Dendritic cell treated with granulocyte-macrophage colony-stimulating factor and Interleukin-4, amounts not matched to agents 40 ng/mL and 50 ng/mL, for 4 days (primary cell): ENCODE measurements at regions not wholly inside any gene's neighbourhood (a gene's known extent, or its start where the extent isn't known, plus 50 kb on each side); places are given as distances from the start of the nearest gene placed in this dataset.

Experiments
- H3K27ac Mint-ChIP-seq: one replicate; pipeline ENCODE4 v1.8.0; 2022; ENCODE audit warnings: mild to moderate bottlenecking, mixed read lengths
- H3K27me3 Mint-ChIP-seq: one replicate; pipeline ENCODE4 v1.8.0; 2022; ENCODE audit warnings: mild to moderate bottlenecking, mixed read lengths
- H3K36me3 Mint-ChIP-seq: one replicate; pipeline ENCODE4 v1.8.0; 2022; ENCODE audit warnings: low read depth, mixed read lengths
- H3K4me1 Mint-ChIP-seq: one replicate; pipeline ENCODE4 v1.8.0; 2022; ENCODE audit warnings: low read depth, mixed read lengths
- H3K4me3 Mint-ChIP-seq: one replicate; pipeline ENCODE4 v1.8.0; 2022; ENCODE audit warnings: mild to moderate bottlenecking, moderate library complexity, mixed read lengths
- H3K9me3 Mint-ChIP-seq: one replicate; pipeline ENCODE4 v1.8.0; 2022; ENCODE audit warnings: mixed read lengths
- intact Hi-C: fragments of 100-400 bp; cut with micrococcal nuclease; formaldehyde crosslinking; loops from one replicate; pipeline ENCODE4 v1.15.0; 2022

DNA sequence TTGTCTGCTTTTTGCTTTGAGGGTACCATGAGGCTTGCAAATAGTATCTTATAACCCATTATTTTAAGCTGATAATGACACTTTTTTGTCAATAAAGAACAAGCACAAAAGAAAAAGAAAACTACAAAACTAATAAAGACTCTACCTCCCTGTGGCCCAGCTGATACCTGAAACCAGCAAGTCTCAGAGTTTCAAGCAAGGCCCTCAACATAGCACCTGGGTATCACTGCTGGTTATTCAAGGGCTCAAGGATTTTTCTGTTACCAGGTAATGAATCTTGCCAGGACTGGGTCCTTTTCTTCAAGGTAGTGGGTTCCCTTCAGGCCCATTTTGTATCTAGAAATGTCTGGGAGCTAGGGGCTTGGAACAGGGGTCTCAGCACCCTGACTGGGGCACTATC lies 281.6 kb upstream of the C11orf87 start:
- Mint-ChIP-seq H3K4me3 (no peak overlapping the region), H3K9me3 (peaks cover 10% of the 10 kb centered on the region), H3K36me3 (no peaks in the 10 kb centered on the region), H3K27me3 (no peaks in the 10 kb centered on the region), H3K27ac (no peak overlapping the region), H3K4me1 (no peaks in the 10 kb centered on the region)
- intact Hi-C loops, result no loop called here

DNA sequence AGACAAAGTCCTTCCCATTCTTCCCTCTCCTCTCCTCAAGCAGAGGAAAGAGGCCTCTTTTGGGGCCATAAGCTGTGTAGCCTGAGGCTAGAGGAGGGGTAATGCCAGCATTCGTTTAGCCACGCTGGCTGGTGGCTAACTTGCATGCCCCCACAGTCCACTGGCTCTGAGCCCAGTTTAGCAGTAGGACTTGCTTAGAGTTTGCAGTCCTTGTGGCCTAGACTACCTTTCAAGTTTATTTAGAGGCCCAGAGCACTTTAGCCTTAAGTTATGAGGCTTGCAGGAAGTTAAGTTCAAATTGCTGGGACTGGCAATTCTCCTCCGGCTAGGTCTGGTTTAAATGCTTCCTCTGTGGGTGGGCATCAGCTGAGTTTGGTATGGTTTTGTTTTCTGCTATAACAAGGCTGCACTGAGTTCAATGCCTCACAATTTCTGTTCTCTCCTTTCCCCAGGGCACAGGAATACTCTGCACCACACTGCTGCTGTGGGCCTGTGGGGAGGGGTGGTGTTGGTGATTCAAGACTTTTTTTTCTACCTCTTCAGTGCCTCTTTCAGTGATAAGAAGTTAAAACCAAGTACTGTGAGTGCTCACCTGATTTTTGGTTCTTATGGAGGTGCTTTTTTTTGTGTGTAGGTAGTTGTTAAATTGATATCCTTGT lies 281.0 kb upstream of the C11orf87 start:
- H3K36me3 Mint-ChIP-seq, result no peaks in the 10 kb centered on the region
- H3K4me3 Mint-ChIP-seq, result no peak overlapping the region
- peaks cover 10% of the 10 kb centered on the region for H3K9me3 Mint-ChIP-seq
- no peak overlapping the region for H3K27ac Mint-ChIP-seq
- H3K4me1 Mint-ChIP-seq, result no peaks in the 10 kb centered on the region
- H3K27me3 Mint-ChIP-seq, result no peaks in the 10 kb centered on the region
- intact Hi-C loops, result no loop called here

GRCh38 chr11:109145287-109145686 lies 276.7 kb upstream of the C11orf87 start:
- Mint-ChIP-seq H3K9me3 (peaks cover 3% of the 10 kb centered on the region), H3K27ac (no peak overlapping the region), H3K36me3 (no peaks in the 10 kb centered on the region), H3K4me1 (no peaks in the 10 kb centered on the region), H3K4me3 (no peak overlapping the region), H3K27me3 (no peaks in the 10 kb centered on the region)
- intact Hi-C loops, result no loop called here

DNA sequence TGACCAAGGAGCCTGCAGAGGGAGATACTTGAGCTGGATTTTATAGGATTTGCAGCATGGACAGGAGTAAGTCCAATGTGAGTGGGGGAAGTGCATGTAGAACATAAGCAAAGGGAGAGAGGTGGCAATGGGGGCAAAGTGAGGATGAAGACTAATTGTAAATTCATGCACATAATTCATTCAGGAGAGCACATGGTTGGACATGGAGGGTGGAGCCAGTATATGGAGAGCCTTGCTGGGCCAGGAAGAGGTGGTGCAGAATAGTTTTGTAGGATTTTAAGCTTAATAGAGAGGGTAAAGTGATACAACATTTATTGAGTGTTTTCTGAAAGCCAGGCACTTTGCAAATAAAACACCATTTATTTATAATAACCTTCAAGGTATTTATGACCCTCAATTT lies 274.3 kb upstream of the C11orf87 start:
- intact Hi-C loops, result no loop called here
- Mint-ChIP-seq H3K27me3 (no peaks in the 10 kb centered on the region), H3K36me3 (no peaks in the 10 kb centered on the region), H3K27ac (no peak overlapping the region), H3K9me3 (no peaks in the 10 kb centered on the region), H3K4me3 (no peak overlapping the region), H3K4me1 (no peaks in the 10 kb centered on the region)

DNA sequence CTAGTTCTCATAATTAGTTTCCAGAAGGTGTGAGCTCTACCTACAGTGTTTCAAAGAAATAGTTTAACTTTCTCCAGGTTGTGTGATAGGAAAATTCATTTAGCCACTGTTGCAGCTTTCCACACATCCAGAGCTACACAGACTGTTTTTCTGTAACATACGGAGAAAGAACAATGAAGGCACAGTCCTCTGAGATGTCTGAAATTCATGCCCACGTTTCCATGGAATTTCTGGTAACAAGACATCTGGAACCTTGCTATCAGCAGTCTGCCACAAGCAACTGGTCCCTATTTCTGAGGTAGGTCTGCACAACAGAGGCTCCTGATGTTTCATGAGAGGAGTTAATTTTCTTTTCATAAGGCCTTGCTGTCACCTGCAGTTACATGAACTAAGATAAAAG lies 273.3 kb upstream of the C11orf87 start:
- Mint-ChIP-seq H3K36me3 (no peaks in the 10 kb centered on the region), H3K4me3 (no peak overlapping the region), H3K4me1 (no peaks in the 10 kb centered on the region), H3K27ac (no peak overlapping the region), H3K9me3 (no peaks in the 10 kb centered on the region), H3K27me3 (no peaks in the 10 kb centered on the region)
- intact Hi-C loops, result no loop called here

DNA sequence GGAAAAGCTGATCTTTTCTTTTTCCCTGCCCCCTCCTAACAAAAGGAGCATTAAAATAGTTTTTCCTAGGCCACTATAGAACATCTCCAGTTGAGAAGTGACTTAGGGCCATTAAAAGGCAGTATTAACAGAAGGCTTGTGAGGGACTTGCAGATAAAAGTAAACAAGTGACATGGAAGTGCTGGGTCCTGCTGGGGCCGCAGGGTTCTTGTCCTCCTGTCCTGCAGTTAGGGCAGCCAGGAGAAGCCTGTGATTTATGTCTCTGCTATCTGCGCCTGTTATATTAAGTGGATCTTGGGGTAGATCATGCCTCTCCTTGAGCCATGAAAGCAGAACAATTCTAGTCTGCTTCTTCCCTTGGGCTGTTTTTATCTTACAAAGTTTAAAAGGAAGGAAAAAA lies 271.4 kb upstream of the C11orf87 start:
- H3K27me3 Mint-ChIP-seq, result no peaks in the 10 kb centered on the region

DNA sequence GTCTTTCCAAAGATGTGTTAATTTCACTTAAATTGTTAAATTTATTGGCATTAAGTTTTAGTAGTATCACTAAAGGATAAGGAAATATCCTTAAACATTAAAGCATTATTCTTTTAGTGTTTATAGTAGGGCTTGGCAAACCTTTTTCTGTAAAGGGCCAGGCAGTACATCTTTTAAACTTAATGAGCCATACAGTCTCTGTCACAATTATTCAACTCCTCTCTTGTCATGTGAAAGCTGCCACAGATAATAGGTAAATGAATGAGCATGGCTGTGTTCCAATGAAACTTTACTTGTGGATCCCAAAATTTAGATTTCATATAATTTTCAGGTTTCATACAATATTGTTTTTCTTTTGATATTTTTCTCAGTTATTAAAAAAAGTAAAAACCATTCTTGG lies 268.2 kb upstream of the C11orf87 start:
- Mint-ChIP-seq H3K9me3 (peaks cover 28% of the 10 kb centered on the region), H3K36me3 (no peaks in the 10 kb centered on the region), H3K27me3 (no peaks in the 10 kb centered on the region), H3K4me1 (no peaks in the 10 kb centered on the region), H3K27ac (no peak overlapping the region), H3K4me3 (no peak overlapping the region)
- intact Hi-C loops, result no loop called here

More for the DNA sequence above, 271.4 kb upstream of the C11orf87 start:
- Mint-ChIP-seq H3K36me3 (no peaks in the 10 kb centered on the region), H3K4me3 (no peak overlapping the region), H3K9me3 (no peaks in the 10 kb centered on the region), H3K27ac (no peak overlapping the region), H3K4me1 (no peaks in the 10 kb centered on the region)
- intact Hi-C loops, result no loop called here

DNA sequence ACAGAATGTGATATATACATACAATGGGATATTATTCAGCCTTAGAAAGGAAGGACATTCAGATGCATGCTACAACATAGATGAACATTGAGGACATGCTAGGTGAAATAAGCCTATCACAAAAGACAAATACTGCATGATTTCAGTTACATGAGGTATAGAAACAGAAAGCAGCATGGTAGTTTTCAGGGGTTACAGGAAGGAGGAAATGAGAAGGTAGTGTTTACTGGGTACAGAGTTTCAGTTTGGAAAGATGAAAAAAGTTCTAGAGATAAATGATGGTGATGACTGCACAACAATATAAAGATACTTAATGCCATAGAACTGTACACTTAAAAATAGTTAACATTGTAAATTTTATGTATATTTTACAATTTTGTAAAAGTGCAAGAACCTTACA lies 266.7 kb upstream of the C11orf87 start:
- Mint-ChIP-seq H3K4me1 (no peaks in the 10 kb centered on the region), H3K4me3 (no peak overlapping the region)
- intact Hi-C loops, result no loop called here

DNA sequence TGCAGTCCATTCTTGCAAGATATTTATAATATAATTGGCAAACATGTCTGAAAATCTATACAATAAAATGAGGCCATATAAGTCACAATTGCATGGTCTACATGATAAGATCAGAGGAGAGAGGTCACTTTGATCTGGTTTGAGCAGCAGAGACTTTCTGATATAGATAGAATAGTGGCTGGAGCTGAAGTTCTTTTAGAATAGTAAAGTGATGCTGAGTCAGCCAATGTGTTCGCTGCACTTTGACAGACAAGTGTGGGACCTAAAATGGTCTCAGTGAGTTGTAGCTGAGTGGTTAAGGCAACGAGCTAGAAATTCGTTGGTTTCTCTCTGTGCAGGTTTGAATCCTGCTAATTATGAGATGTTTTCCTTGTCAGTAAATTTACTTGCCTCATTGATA lies 257.0 kb upstream of the C11orf87 start:
- intact Hi-C loops, result no loop called here
- Mint-ChIP-seq H3K9me3 (no peaks in the 10 kb centered on the region), H3K27ac (no peak overlapping the region), H3K4me1 (no peaks in the 10 kb centered on the region), H3K36me3 (no peaks in the 10 kb centered on the region), H3K27me3 (no peaks in the 10 kb centered on the region), H3K4me3 (no peak overlapping the region)

More for the DNA sequence above, 266.7 kb upstream of the C11orf87 start:
- Mint-ChIP-seq H3K9me3 (peaks cover 30% of the 10 kb centered on the region), H3K36me3 (no peaks in the 10 kb centered on the region), H3K27me3 (no peaks in the 10 kb centered on the region), H3K27ac (no peak overlapping the region)

DNA sequence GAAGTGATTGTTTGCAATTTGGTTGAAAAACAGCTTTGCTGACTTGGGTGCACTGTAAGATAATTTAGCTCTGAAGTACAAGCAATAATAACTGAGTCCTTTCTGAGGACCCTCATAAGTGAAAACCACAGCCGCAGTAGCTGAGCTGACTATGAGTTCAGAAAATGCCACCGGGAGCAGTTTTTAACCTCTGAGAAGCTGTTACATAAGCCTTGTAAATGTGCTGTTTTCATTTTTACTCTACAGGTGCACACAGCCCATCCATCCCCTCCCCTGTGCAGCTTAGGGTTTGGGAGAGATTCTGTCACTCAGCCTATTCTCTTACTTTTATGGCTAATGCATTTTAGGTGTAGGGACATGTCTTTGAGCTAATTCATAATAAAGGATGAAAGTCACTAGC lies 255.5 kb upstream of the C11orf87 start:
- Mint-ChIP-seq H3K27me3 (no peaks in the 10 kb centered on the region), H3K4me1 (no peaks in the 10 kb centered on the region), H3K27ac (no peak overlapping the region), H3K4me3 (no peak overlapping the region), H3K9me3 (no peaks in the 10 kb centered on the region), H3K36me3 (no peaks in the 10 kb centered on the region)
- intact Hi-C loops, result no loop called here

GRCh38 chr11:109173504-109173903 lies 248.5 kb upstream of the C11orf87 start:
- no peak overlapping the region for H3K4me3 Mint-ChIP-seq
- no peak overlapping the region for H3K27ac Mint-ChIP-seq
- intact Hi-C loops, result no loop called here
- H3K27me3 Mint-ChIP-seq, result no peaks in the 10 kb centered on the region
- no peaks in the 10 kb centered on the region for H3K9me3 Mint-ChIP-seq
- H3K36me3 Mint-ChIP-seq, result no peaks in the 10 kb centered on the region
- H3K4me1 Mint-ChIP-seq, result no peaks in the 10 kb centered on the region

DNA sequence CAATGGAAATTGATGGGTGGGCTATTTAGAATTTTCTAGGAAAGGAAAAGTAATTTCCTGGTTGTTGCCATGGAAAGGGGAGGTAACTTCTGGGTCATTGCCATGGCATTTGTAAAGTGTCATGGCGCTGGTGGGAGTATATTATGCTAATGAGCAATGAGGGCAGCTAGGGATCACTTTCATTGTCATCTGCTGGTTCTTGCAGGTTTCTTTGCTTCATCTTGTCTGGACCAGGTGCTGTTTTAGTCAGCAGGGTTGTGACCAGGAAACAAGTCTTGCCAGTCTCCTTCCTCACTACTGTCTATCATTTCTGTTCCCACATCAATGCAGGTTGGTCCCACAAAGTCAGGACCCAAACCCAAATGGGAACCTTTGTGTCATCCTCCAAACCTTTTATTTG lies 237.6 kb upstream of the C11orf87 start:
- Mint-ChIP-seq H3K9me3 (peaks cover 28% of the 10 kb centered on the region), H3K27me3 (no peaks in the 10 kb centered on the region), H3K4me3 (no peak overlapping the region), H3K4me1 (no peaks in the 10 kb centered on the region), H3K36me3 (no peaks in the 10 kb centered on the region), H3K27ac (no peak overlapping the region)
- intact Hi-C loops, result no loop called here

- Mint-ChIP-seq H3K36me3 (no peaks in the 10 kb centered on the region), H3K27ac (no peak overlapping the region), H3K9me3 (peaks cover 49% of the 10 kb centered on the region), H3K4me3 (no peak overlapping the region), H3K4me1 (no peaks in the 10 kb centered on the region), H3K27me3 (no peaks in the 10 kb centered on the region)
- intact Hi-C loops, result no loop called here
Observed at GRCh38 chr11:109192864-109193263, 229.1 kb upstream of the C11orf87 start.

GRCh38 chr11:109193880-109194279 lies 228.1 kb upstream of the C11orf87 start:
- Mint-ChIP-seq H3K4me1 (no peaks in the 10 kb centered on the region), H3K4me3 (no peak overlapping the region), H3K9me3 (peaks cover 41% of the 10 kb centered on the region), H3K36me3 (no peaks in the 10 kb centered on the region), H3K27me3 (no peaks in the 10 kb centered on the region), H3K27ac (no peak overlapping the region)
- intact Hi-C loops, result no loop called here

DNA sequence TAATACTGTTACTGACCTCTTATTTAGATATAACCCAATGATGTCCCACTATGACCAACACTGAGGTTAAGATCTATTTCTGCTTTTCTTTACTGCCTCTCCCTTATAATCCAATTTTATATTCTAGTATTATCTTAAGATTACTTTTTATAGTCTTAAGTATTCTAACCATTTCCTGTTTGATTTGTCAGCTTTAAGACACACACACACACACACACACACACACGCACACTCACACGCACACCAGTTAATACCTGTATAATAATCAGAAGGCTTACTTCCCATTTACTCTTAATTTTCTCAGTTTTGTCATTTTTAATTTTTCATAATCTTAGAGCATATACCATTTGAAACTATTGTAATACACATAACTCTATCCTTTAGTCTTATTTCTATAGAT lies 226.0 kb upstream of the C11orf87 start:
- no peak overlapping the region for H3K27ac Mint-ChIP-seq
- no peaks in the 10 kb centered on the region for H3K36me3 Mint-ChIP-seq
- no peaks in the 10 kb centered on the region for H3K27me3 Mint-ChIP-seq
- intact Hi-C loops, result no loop called here
- H3K4me3 Mint-ChIP-seq, result no peak overlapping the region
- peaks cover 27% of the 10 kb centered on the region for H3K9me3 Mint-ChIP-seq
- no peaks in the 10 kb centered on the region for H3K4me1 Mint-ChIP-seq
